ENCODE measurements at regions not wholly inside any gene's neighbourhood (a gene's known extent, or its start where the extent isn't known, plus 50 kb on each side); places are given as distances from the start of the nearest gene placed in this dataset.

DNA sequence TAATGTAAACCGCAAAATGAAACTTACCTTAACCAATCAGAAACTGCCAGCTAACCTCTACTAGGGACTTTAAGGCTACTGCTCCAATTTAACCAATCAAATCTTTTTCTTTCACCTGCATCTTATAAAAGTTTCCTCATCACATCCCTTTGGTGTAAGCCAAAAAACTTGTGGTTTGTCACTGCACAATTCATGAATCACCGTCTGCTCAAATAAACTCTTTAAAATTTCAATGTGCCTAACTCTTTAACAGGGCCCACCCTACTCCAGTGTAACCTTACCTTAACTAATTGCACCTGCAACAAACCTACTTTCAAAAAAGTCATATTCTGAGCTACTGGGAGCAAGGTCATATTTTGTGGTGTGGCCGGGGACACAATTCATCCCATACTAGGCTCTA lies 172.2 kb upstream of the GRAMD2B start:
- Mint-ChIP-seq H3K36me3 (no peaks in the 10 kb centered on the region), H3K27me3 (no peaks in the 10 kb centered on the region), H3K9me3 (ENCODE audit: low read depth) (no peaks in the 10 kb centered on the region), H3K4me1 (no peaks in the 10 kb centered on the region), H3K4me3 (no peak overlapping the region), H3K27ac (no peak overlapping the region)
- ATAC-seq = no peak
- no peak for DNase-seq
- CTCF ChIA-PET = no interaction called here

DNA sequence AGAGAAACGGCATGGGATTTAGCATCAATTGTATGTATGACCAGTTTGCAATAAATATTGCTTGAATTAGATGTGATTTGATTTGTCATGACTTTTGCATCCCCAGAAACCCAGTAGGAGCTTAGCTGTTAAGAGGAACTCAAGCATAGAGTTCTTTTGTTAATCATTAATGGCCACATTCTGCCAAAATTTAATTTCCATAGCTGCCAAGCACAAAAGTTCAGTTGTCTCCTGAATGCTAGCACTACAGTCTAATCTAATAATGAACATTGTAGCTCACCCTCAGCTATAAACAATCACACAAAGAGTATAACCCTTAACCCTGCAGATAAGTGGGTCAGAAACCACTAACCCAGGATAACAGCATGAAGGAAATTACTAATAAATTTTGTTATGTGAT lies 169.8 kb upstream of the GRAMD2B start:
- DNase-seq = no peak
- CTCF ChIA-PET = no interaction called here
- Mint-ChIP-seq H3K36me3 (no peaks in the 10 kb centered on the region), H3K27me3 (no peaks in the 10 kb centered on the region), H3K4me1 (no peaks in the 10 kb centered on the region), H3K9me3 (ENCODE audit: low read depth) (no peaks in the 10 kb centered on the region), H3K27ac (no peak overlapping the region), H3K4me3 (no peak overlapping the region)
- ATAC-seq = no peak

DNA sequence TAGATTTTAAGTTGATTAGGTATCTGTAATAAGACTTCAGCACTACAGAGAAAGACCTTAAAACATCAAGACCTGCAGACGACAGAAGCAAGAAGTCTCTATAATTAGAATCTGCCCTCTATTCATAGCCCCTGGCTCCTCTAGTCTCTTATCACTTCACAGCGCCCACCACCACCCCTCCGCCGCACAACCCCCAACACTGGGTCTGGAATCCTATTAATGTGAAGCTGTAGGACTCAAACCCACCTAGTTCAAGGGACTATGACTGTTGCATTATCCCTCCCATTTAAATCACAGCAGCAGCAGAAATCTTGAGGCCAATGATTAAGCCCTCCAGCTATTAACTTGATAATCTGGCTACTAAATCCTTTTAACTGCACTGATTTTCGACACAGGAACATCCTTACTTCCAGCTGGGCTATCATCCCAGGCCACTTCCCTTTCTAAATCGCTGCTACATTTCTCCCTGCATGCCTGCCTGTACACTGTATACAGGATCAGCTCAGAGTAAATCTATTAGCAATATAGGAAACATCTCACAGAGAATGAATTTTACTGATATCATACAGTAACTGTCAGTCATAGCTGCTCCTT lies 159.5 kb upstream of the GRAMD2B start:
- Mint-ChIP-seq H3K27ac (no peak overlapping the region), H3K27me3 (no peaks in the 10 kb centered on the region), H3K9me3 (ENCODE audit: low read depth) (no peaks in the 10 kb centered on the region), H3K4me3 (no peak overlapping the region), H3K4me1 (no peaks in the 10 kb centered on the region), H3K36me3 (no peaks in the 10 kb centered on the region)
- ATAC-seq (no peak), DNase-seq (no peak)
- CTCF ChIA-PET = no interaction called here

DNA sequence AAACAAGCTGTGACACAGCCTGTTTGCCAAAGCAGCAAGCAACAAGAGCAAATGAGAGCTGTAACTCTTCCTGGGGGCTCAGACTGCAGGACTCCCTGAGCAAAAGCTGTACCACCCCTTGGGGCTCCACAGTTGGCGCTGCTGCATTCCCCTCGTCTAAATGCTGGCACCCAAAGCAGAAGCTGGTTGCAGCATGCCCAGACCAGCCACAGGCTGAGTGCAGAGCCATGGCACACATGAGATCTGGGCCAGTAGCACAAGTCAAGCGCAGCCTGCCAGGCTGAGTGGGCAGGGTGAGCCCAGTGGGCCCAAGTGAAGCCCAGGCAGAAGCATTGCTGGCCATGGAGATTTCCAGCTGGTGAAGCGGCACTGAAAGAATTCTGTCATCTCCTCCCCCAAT lies 157.3 kb upstream of the GRAMD2B start:
- ATAC-seq (no peak), DNase-seq (no peak)
- Mint-ChIP-seq H3K9me3 (ENCODE audit: low read depth) (no peaks in the 10 kb centered on the region), H3K27me3 (no peaks in the 10 kb centered on the region), H3K4me3 (no peak overlapping the region), H3K4me1 (no peaks in the 10 kb centered on the region), H3K27ac (no peak overlapping the region), H3K36me3 (no peaks in the 10 kb centered on the region)
- CTCF ChIA-PET = no interaction called here

DNA sequence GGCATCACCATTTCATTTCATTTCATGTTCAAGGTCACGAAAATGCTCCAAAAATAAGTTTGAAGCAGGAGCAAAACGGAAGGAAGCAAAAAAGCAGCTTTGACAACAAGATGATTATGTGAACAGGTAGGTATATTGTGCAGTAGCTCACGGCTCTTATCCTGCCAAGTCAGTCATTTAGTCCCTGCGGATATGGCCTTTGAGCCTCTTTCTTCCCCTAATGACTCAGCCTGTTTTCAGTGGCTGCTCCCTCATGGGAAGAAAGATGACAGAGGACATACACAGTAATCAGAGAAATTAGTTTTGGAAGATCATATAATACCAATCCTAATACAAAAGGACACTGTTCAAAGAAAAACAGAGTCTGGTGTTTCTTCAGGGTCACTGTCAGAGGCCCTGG lies 155.8 kb upstream of the GRAMD2B start:
- CTCF ChIA-PET = no interaction called here
- no peaks in the 10 kb centered on the region for H3K4me1 Mint-ChIP-seq
- no peak for ATAC-seq

DNA sequence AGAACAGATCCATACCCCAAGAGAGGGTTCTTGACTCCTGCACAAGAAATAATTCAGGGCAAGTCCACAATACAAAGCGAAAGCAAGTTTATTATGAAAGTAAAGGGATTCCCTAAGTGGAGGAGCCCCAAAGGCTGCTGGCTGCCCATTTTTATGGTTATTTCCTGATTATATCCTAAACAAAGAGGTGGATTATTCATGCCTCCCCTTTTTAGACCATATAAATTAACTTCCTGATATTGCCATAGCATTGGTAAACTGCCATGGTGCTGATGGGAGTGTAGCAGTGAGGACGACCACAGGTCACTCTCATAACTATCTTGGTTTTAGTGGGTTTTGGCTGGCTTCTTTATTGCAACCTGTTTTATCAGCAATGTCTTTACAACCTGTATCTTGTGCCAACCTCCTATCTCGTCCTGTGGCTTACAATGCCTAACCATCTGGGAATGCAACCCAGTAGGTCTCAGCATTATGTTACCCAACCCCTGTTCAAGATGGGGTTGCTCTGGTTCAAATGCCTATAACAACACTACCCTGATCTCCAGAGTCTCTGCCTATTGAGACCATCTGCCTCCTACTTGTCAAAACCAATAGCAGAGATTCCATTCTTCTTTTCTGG lies 154.4 kb upstream of the GRAMD2B start:
- H3K4me3 Mint-ChIP-seq = no peak overlapping the region
- no peaks in the 10 kb centered on the region for H3K36me3 Mint-ChIP-seq
- DNase-seq (no peak), ATAC-seq (no peak)
- H3K9me3 Mint-ChIP-seq (ENCODE audit: low read depth) = no peaks in the 10 kb centered on the region
- no peaks in the 10 kb centered on the region for H3K4me1 Mint-ChIP-seq
- CTCF ChIA-PET = no interaction called here
- no peaks in the 10 kb centered on the region for H3K27me3 Mint-ChIP-seq
- H3K27ac Mint-ChIP-seq = no peak overlapping the region

More for the DNA sequence above, 155.8 kb upstream of the GRAMD2B start:
- Mint-ChIP-seq H3K27me3 (no peaks in the 10 kb centered on the region), H3K36me3 (no peaks in the 10 kb centered on the region), H3K4me3 (no peak overlapping the region), H3K27ac (no peak overlapping the region), H3K9me3 (ENCODE audit: low read depth) (no peaks in the 10 kb centered on the region)
- no peak for DNase-seq

DNA sequence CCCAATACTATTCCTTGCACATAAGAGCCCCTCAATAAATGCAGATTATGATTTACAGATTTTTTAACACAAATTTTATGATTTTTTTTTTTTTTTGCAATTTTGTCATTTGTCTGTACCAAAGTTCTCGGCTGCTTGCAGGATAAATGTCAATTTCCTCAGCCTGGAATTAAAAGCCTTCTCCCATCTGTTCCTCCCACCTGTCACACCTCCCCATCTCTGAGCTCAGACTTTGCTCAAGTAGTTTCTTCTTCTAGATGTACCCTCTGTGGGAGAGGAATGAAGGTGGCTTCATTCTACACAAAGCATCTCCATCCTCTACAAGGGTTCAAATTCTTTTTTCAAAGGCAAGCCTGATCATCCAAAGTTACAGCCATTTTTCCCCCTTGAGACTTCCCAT lies 153.7 kb upstream of the GRAMD2B start:
- Mint-ChIP-seq H3K27me3 (no peaks in the 10 kb centered on the region), H3K36me3 (no peaks in the 10 kb centered on the region), H3K27ac (no peak overlapping the region), H3K4me1 (no peaks in the 10 kb centered on the region), H3K9me3 (ENCODE audit: low read depth) (no peaks in the 10 kb centered on the region), H3K4me3 (no peak overlapping the region)
- DNase-seq = no peak
- no peak for ATAC-seq
- CTCF ChIA-PET = no interaction called here

DNA sequence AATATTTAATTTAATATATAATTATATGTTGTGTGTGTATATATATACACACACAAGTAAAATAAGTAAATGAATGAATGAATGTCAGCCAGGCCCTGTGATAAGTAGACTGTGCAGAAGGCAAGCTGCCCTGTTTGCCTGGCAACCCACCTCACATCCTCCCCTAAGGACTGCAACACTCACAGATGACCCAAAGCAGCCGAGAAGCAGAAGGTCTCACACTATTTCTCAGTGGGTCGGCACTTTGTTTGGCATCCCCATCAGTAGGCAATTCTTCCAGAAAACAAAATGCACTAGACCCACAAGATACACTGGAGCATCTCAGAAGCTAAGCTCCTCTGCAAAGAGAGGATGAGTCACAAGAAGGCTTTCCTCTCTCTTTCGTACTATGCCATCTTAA lies 152.1 kb upstream of the GRAMD2B start:
- H3K27ac Mint-ChIP-seq = no peak overlapping the region
- H3K4me3 Mint-ChIP-seq = no peak overlapping the region
- DNase-seq = no peak
- no peaks in the 10 kb centered on the region for H3K9me3 Mint-ChIP-seq (ENCODE audit: low read depth)
- H3K36me3 Mint-ChIP-seq = no peaks in the 10 kb centered on the region
- CTCF ChIA-PET = no interaction called here
- no peaks in the 10 kb centered on the region for H3K4me1 Mint-ChIP-seq
- H3K27me3 Mint-ChIP-seq = no peaks in the 10 kb centered on the region
- no peak for ATAC-seq

DNA sequence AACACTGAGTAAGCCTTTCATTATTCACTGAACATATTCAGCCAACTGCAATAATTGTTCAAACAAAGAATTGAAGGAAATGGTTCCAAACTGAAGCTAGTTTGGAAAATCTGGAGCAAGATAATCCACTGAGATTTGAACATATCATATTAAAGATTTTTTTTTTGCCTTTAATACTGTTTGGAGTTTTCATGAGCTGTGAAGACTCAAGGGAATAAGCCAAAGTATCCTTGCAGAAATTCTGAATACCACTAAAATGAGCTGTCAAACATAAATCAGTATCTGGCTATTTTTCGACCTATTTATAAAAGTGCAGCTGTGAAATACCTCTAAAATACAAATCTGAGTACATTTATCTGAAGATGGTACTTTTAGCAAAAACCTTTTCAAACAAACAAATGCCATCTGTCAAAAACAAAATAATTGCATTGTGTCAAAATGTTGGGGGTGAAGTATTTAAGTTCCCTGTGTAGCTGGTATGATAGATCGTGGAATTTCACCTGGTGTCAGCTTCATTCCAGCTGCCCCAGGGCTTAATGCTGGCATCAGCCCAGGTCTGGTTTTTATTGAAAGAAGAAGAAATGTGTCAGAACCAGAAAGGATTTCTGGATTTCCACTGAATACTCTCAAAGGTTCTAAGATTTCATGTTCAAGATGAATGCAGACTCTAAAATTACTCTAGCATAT lies 149.0 kb upstream of the GRAMD2B start:
- ATAC-seq = no peak
- no peaks in the 10 kb centered on the region for H3K4me1 Mint-ChIP-seq
- CTCF ChIA-PET = no interaction called here
- no peak overlapping the region for H3K4me3 Mint-ChIP-seq
- H3K9me3 Mint-ChIP-seq (ENCODE audit: low read depth) = no peaks in the 10 kb centered on the region
- H3K36me3 Mint-ChIP-seq = no peaks in the 10 kb centered on the region
- DNase-seq = no peak
- H3K27ac Mint-ChIP-seq = no peak overlapping the region
- H3K27me3 Mint-ChIP-seq = no peaks in the 10 kb centered on the region

DNA sequence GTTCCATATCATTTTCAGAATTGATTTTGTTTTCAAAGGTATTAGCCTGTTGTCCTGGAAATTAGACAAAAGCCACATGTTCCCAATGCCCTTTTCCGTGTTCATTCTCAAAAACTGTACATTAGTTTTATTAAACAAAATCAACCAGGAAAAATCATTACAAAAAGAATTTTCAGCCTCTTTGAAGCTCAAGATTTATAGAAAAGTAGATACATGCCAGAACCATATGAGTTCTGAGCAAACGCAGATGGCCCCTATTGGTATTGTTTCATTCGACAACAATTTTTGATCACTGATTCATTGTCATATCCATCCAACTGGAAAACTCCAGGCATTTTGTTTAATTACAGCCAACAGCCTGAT lies 148.5 kb upstream of the GRAMD2B start:
- Mint-ChIP-seq H3K4me1 (no peaks in the 10 kb centered on the region), H3K9me3 (ENCODE audit: low read depth) (no peaks in the 10 kb centered on the region), H3K27ac (no peak overlapping the region), H3K4me3 (no peak overlapping the region), H3K36me3 (no peaks in the 10 kb centered on the region), H3K27me3 (no peaks in the 10 kb centered on the region)
- DNase-seq = no peak
- ATAC-seq = no peak
- CTCF ChIA-PET = no interaction called here

DNA sequence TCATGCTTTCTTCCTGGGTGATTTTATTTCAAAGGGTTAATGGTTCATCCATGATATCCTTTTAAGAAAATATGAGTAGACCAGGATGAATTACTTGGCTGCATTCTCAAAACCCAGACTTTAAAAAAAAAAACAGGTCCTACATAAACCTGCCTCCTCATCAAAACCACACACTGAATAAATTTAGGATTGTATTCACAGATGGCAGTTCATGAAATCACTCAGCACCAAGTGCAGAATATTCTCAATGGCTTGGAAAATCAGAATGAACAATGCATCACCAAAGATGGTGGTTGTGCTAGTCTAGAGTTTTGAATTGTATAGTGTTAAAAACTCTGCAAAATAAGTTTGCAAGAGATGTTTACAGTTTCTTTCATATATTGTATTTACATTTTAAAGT lies 145.4 kb upstream of the GRAMD2B start:
- H3K4me3 Mint-ChIP-seq = no peak overlapping the region
- DNase-seq = no peak
- CTCF ChIA-PET = no interaction called here
- no peaks in the 10 kb centered on the region for H3K36me3 Mint-ChIP-seq
- no peaks in the 10 kb centered on the region for H3K9me3 Mint-ChIP-seq (ENCODE audit: low read depth)
- no peak overlapping the region for H3K27ac Mint-ChIP-seq
- no peaks in the 10 kb centered on the region for H3K4me1 Mint-ChIP-seq
- no peaks in the 10 kb centered on the region for H3K27me3 Mint-ChIP-seq
- no peak for ATAC-seq

DNA sequence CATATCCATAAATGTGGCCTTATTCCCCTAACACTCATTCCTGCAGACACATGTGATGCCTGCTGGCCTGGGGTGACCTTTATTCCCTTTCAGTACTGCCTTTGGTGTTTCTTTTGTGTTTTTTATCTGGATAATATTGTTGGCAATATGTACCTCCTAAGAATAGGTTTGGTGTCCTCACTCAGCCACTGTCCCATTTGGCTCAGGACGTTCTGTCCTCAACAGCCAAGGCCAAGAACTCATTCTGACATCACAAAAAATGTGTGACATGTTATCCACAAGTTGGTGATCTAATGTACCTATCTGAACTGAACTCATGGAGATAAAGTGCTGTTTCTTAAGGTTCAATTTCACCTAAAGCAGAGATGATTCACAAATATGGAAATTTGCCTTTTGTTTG lies 142.9 kb upstream of the GRAMD2B start:
- CTCF ChIA-PET = no interaction called here
- Mint-ChIP-seq H3K27ac (no peak overlapping the region), H3K9me3 (ENCODE audit: low read depth) (no peaks in the 10 kb centered on the region), H3K27me3 (no peaks in the 10 kb centered on the region), H3K36me3 (no peaks in the 10 kb centered on the region), H3K4me3 (no peak overlapping the region), H3K4me1 (no peaks in the 10 kb centered on the region)
- DNase-seq (no peak), ATAC-seq (no peak)

DNA sequence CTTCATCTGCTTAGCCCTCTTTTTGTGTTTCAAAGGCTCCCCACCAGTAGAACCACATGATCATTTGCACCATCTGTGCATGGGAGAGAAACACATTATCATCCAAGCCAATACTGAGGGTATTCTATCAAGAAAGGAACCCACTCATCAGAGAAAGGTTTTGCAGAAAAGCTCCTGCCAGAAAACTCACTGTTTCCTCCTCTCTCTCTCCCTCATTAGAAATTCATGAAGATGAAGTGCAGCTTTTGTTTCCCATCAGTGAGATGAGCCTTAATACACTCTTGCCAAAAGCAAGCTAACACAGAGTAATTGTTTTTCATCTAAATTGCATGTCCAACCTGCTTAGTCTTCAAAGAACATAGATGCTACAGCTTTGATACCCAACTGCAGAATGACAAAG lies 142.4 kb upstream of the GRAMD2B start:
- H3K9me3 Mint-ChIP-seq (ENCODE audit: low read depth) = no peaks in the 10 kb centered on the region

DNA sequence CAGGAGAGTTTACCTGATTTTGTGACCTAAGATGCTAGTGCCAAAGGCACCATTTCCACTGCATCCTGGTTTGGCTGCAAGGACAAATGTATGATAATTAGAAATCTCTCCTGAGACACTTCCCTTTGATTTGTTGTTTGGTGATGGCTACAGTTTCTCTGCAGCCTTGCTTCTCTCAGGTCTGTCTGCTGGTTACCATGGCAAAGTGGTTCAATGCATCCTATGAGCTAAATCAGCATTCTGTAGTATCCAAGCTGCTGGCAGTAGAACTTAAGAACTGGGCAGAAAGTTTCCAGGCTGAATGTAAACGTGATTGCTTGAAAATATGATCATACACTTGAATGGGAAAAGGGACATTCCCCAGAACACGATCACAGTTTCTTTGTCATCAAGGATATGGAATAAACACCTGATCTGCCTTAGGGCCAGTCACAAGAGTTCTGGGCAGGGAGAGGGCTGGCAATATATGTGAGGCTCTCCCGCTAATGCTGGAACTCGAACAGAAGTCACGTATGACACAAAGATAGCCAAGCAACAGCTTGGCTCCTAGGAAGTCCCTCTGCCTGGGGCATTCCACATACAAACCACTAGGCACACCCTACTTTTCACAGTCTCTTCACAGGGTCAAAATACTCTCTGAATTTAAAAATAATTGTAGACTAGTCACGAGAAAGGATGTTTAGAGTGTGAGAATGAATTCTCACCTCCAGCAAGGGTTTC lies 138.1 kb upstream of the GRAMD2B start:
- no peak for DNase-seq
- Mint-ChIP-seq H3K27me3 (no peaks in the 10 kb centered on the region), H3K4me3 (no peak overlapping the region), H3K9me3 (ENCODE audit: low read depth) (no peaks in the 10 kb centered on the region), H3K4me1 (no peaks in the 10 kb centered on the region), H3K36me3 (no peaks in the 10 kb centered on the region), H3K27ac (no peak overlapping the region)
- no peak for ATAC-seq
- CTCF ChIA-PET = no interaction called here

More for the DNA sequence above, 142.4 kb upstream of the GRAMD2B start:
- Mint-ChIP-seq H3K27ac (no peak overlapping the region), H3K4me1 (no peaks in the 10 kb centered on the region), H3K4me3 (no peak overlapping the region), H3K27me3 (no peaks in the 10 kb centered on the region), H3K36me3 (no peaks in the 10 kb centered on the region)
- DNase-seq (no peak), ATAC-seq (no peak)
- CTCF ChIA-PET = no interaction called here

Measured in activated CD8-positive, alpha-beta memory T cell treated with anti-CD3 and anti-CD28 coated beads, Interleukin-2, amount 10 ng/mL, durations not matched to agents 7 days and 5 days (primary cell).